ENCODE measurements at regions not wholly inside any gene's neighbourhood (a gene's known extent, or its start where the extent isn't known, plus 50 kb on each side); places are given as distances from the start of the nearest gene placed in this dataset.
"Not testable (repeated sequence)": the region's sequence is repeated elsewhere in the genome, so short reads cannot be mapped to it uniquely, and the experiment has no call there.

DNA sequence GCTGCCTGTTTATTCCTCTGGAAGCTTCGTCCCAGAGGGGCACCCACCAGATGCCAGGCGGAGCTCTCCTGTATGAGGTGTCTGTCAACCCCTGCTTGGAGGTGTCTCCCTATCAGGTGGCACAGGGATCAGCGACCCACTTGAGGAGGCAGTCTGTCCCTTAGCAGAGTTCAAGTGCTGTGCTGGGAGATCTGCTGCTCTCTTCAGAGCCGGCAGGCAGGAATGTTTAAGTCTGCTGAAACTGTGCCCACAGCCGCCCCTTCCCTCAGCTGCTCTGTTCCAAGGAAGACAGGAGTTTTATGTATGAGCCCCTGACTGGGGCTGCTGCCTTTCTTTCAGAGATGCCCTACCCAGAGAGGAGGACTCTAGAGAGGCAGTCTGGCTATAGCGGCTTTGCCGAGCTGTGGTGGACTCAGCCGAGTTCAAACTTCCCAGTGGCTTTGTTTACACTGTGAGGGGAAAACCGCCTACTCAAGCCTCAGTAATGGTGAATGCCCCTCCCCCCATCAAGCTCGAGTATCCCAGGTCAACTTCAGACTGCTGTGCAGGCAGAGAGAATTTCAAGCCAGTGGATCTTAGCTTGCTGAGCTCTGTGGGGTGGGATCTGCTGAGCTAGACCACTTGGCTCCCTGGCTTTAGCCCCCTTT lies 279.8 kb downstream of the TTC8 start:
- TF ChIP-seq, protein P1, sequence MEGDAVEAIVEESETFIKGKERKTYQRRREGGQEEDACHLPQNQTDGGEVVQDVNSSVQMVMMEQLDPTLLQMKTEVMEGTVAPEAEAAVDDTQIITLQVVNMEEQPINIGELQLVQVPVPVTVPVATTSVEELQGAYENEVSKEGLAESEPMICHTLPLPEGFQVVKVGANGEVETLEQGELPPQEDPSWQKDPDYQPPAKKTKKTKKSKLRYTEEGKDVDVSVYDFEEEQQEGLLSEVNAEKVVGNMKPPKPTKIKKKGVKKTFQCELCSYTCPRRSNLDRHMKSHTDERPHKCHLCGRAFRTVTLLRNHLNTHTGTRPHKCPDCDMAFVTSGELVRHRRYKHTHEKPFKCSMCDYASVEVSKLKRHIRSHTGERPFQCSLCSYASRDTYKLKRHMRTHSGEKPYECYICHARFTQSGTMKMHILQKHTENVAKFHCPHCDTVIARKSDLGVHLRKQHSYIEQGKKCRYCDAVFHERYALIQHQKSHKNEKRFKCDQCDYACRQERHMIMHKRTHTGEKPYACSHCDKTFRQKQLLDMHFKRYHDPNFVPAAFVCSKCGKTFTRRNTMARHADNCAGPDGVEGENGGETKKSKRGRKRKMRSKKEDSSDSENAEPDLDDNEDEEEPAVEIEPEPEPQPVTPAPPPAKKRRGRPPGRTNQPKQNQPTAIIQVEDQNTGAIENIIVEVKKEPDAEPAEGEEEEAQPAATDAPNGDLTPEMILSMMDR (IDR thresholded peaks at IDR 0.05; ENCODE audit: insufficient read depth, low read depth, low read length), result not testable (repeated sequence)
- TF ChIP-seq EZH2 (IDR thresholded peaks at IDR 0.05; ENCODE audit: insufficient read depth, low read length), result not testable (repeated sequence)

All from astrocyte (in vitro differentiated cells and primary cell).